Uterus (tissue), 3 donors: ENCODE measurements at regions not wholly inside any gene's neighbourhood (a gene's known extent, or its start where the extent isn't known, plus 50 kb on each side); places are given as distances from the start of the nearest gene placed in this dataset.

Experiments used
- DNase-seq, 2 donors: peaks; one replicate each; pipeline ENCODE4 v3.0.0-alpha.2; 2019 to 2020
- H3K27ac ChIP-seq, 2 donors: fragments of 200-600 bp; sonication (generic); 1 replicate in 1 of 2; 2 replicates in 1 of 2; pipeline ENCODE4 v1.5.1; 2016 to 2018
- H3K27me3 ChIP-seq, 2 donors: fragments of 200-600 bp; sonication (generic); one replicate each; pipeline ENCODE4 v1.5.1; 2018 to 2019; ENCODE audit warnings: control low read depth in 1 of 2
- H3K36me3 ChIP-seq, 2 donors: fragments of 200-600 bp; sonication (generic); one replicate each; pipeline ENCODE4 v1.5.1; 2019; ENCODE audit warnings: control low read depth in 1 of 2
- H3K4me1 ChIP-seq, 2 donors: fragments of 200-600 bp; sonication (generic); one replicate each; pipeline ENCODE4 v1.5.1; 2018 to 2019; ENCODE audit warnings: control low read depth in 1 of 2
- H3K4me3 ChIP-seq, 2 donors: fragments of 200-600 bp; sonication (generic); 1 replicate in 1 of 2; 2 replicates in 1 of 2; pipeline ENCODE4 v1.5.1; 2018 to 2019; ENCODE audit warnings: mild to moderate bottlenecking in 1 of 2
- H3K9me3 ChIP-seq, 2 donors: fragments of 200-600 bp; sonication (generic); one replicate each; pipeline ENCODE4 v1.5.1; 2019; ENCODE audit warnings: control low read depth in 1 of 2
- CTCF ChIP-seq, 4 experiments: fragments of 200-600 bp in 2 of 4; fragments of 450-650 bp in 2 of 4; sonication (generic) in 2 of 4; IDR thresholded peaks; one replicate each; pipeline ENCODE4 v1.5.1; 2016 to 2019; ENCODE audit warnings: antibody characterized with exemption in 4 of 4, mild to moderate bottlenecking in 2 of 4, moderate library complexity in 1 of 4
- POLR2A ChIP-seq, 2 donors: fragments of 450-650 bp; IDR thresholded peaks; one replicate each; pipeline ENCODE4 v1.6.1; 2016; ENCODE audit warnings: antibody characterized with exemption in 2 of 2, mild to moderate bottlenecking in 1 of 2, moderate library complexity in 1 of 2
- intact Hi-C: fragments of 100-400 bp; cut with DNase I; formaldehyde crosslinking; loops from one replicate; pipeline ENCODE4 v1.15.1; 2023; ENCODE audit warnings: low total_unique reads
- donor health status: DM: yes; HTN: yes; CAD: no.

- TF ChIP-seq POLR2A (IDR thresholded peaks at IDR 0.05) = no peak
- TF ChIP-seq CTCF (IDR thresholded peaks at IDR 0.05) = no peak
- intact Hi-C loops = no loop called here
- DNase-seq = no peak
- no peaks in the 10 kb centered on the region for H3K36me3 ChIP-seq
- no peaks in the 10 kb centered on the region for H3K27me3 ChIP-seq
- no peak overlapping the region for H3K4me3 ChIP-seq
- H3K9me3 ChIP-seq = no peaks in the 10 kb centered on the region
- no peaks in the 10 kb centered on the region for H3K4me1 ChIP-seq
- H3K27ac ChIP-seq = no peak overlapping the region
Measured at GRCh38 chr13:87878706-87879105, 207.5 kb downstream of the SLITRK5 start.

GRCh38 chr13:87884884-87885283, 213.7 kb downstream of the SLITRK5 start:
- H3K27me3 ChIP-seq = no peaks in the 10 kb centered on the region
- no peaks in the 10 kb centered on the region for H3K9me3 ChIP-seq
- TF ChIP-seq POLR2A (IDR thresholded peaks at IDR 0.05) (no peak), CTCF (IDR thresholded peaks at IDR 0.05) (no peak)
- no peak overlapping the region for H3K27ac ChIP-seq
- intact Hi-C loops = no loop called here
- H3K4me3 ChIP-seq = no peak overlapping the region
- DNase-seq = no peak
- H3K36me3 ChIP-seq = no peaks in the 10 kb centered on the region
- H3K4me1 ChIP-seq = no peaks in the 10 kb centered on the region

- intact Hi-C loops = no loop called here
Measured at GRCh38 chr13:87887459-87888123, 216.4 kb downstream of the SLITRK5 start.

GRCh38 chr13:87889254-87889653, 218.1 kb downstream of the SLITRK5 start:
- no peaks in the 10 kb centered on the region for H3K4me1 ChIP-seq
- H3K27ac ChIP-seq = no peak overlapping the region
- H3K9me3 ChIP-seq = no peaks in the 10 kb centered on the region
- intact Hi-C loops = no loop called here
- no peak for DNase-seq
- no peaks in the 10 kb centered on the region for H3K36me3 ChIP-seq
- no peaks in the 10 kb centered on the region for H3K27me3 ChIP-seq
- no peak for TF ChIP-seq CTCF (IDR thresholded peaks at IDR 0.05)
- no peak for TF ChIP-seq POLR2A (IDR thresholded peaks at IDR 0.05)
- H3K4me3 ChIP-seq = no peak overlapping the region

More at GRCh38 chr13:87887459-87888123, 216.4 kb downstream of the SLITRK5 start:
- no peaks in the 10 kb centered on the region for H3K27me3 ChIP-seq
- DNase-seq = no peak
- TF ChIP-seq CTCF (IDR thresholded peaks at IDR 0.05) (no peak), POLR2A (IDR thresholded peaks at IDR 0.05) (no peak)
- H3K4me1 ChIP-seq = no peaks in the 10 kb centered on the region
- no peaks in the 10 kb centered on the region for H3K9me3 ChIP-seq
- H3K36me3 ChIP-seq = no peaks in the 10 kb centered on the region
- H3K27ac ChIP-seq = no peak overlapping the region
- no peak overlapping the region for H3K4me3 ChIP-seq

- no peaks in the 10 kb centered on the region for H3K36me3 ChIP-seq
- TF ChIP-seq POLR2A (IDR thresholded peaks at IDR 0.05) (no peak), CTCF (IDR thresholded peaks at IDR 0.05) (no peak)
- no peak overlapping the region for H3K27ac ChIP-seq
- H3K27me3 ChIP-seq = no peaks in the 10 kb centered on the region
- intact Hi-C loops = no loop called here
- H3K4me1 ChIP-seq = no peaks in the 10 kb centered on the region
- no peak for DNase-seq
- no peaks in the 10 kb centered on the region for H3K9me3 ChIP-seq
- no peak overlapping the region for H3K4me3 ChIP-seq
Measured at GRCh38 chr13:87893186-87893585, 222.0 kb downstream of the SLITRK5 start.
